ENCODE measurements at regions not wholly inside any gene's neighbourhood (a gene's known extent, or its start where the extent isn't known, plus 50 kb on each side); places are given as distances from the start of the nearest gene placed in this dataset.

DNA sequence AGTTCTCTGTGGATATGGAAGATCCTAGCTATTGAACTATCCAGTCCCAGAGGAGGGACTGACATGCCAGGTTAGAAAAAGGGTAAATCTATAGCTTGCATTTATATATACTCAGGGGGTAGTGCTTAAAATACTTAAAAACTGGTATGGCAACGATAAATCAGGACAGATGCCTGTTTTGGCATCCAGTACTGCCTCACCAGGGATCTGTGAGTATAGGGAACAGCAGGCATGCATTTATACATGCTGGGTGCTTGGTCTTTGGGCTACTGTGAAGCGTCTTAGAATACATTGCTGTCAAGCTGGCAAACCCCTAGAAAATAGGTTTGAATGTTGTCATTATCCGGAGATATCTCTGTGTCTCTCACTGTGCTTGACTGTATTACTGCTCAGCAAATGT, 94.2 kb upstream of the DRD2 start:
- H3K4me3 Mint-ChIP-seq: no peak overlapping the region
- Histone ChIP-seq H3K9ac (ENCODE audit: insufficient read depth, low read length, poor library complexity, severe bottlenecking) (no peak overlapping the region), H3K4me2 (replicated peaks; ENCODE audit: extremely low read depth, low read length, poor library complexity, severe bottlenecking) (no peak overlapping the region), H3K4me3 (replicated peaks in 1 of 3; ENCODE audit: low read depth in 2 of 3, low read length in 3 of 3) (no peak overlapping the region), H2AFZ (ENCODE audit: insufficient read depth, low read depth, low read length, poor library complexity, severe bottlenecking) (no peak overlapping the region), H3K9me3 (replicated peaks in 1 of 2; ENCODE audit: control insufficient read depth in 1 of 2, insufficient read depth in 1 of 2, low read length in 2 of 2) (no peaks in the 10 kb centered on the region), H3K27ac (ENCODE audit: low read depth in 1 of 2, low read length in 2 of 2) (no peak overlapping the region), H3K4me1 (ENCODE audit: control insufficient read depth in 1 of 2, insufficient read depth in 2 of 2, low read length in 2 of 2) (no peaks in the 10 kb centered on the region), H3K36me3 (replicated peaks in 1 of 2; ENCODE audit: control insufficient read depth in 1 of 2, insufficient read depth in 2 of 2, low read length in 2 of 2) (no peaks in the 10 kb centered on the region), H3K79me2 (ENCODE audit: insufficient read depth, low read length) (no peaks in the 10 kb centered on the region), H3K27me3 (ENCODE audit: control insufficient read depth in 2 of 2, insufficient read depth in 2 of 2, low read length in 2 of 2) (peaks cover 0 to 3% of the 10 kb centered on the region in 2 donors), H4K20me1 (ENCODE audit: insufficient read depth, low read length) (no peaks in the 10 kb centered on the region)
- TF ChIP-seq, protein P1, sequence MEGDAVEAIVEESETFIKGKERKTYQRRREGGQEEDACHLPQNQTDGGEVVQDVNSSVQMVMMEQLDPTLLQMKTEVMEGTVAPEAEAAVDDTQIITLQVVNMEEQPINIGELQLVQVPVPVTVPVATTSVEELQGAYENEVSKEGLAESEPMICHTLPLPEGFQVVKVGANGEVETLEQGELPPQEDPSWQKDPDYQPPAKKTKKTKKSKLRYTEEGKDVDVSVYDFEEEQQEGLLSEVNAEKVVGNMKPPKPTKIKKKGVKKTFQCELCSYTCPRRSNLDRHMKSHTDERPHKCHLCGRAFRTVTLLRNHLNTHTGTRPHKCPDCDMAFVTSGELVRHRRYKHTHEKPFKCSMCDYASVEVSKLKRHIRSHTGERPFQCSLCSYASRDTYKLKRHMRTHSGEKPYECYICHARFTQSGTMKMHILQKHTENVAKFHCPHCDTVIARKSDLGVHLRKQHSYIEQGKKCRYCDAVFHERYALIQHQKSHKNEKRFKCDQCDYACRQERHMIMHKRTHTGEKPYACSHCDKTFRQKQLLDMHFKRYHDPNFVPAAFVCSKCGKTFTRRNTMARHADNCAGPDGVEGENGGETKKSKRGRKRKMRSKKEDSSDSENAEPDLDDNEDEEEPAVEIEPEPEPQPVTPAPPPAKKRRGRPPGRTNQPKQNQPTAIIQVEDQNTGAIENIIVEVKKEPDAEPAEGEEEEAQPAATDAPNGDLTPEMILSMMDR (IDR thresholded peaks at IDR 0.05): no peak
- no peak for DNase-seq
- H3K36me3 Mint-ChIP-seq: no peaks in the 10 kb centered on the region
- H3K9me3 Mint-ChIP-seq: peaks cover 0 to 3% (median 0%) of the 10 kb centered on the region in 7 donors
- H3K27ac Mint-ChIP-seq: no peak overlapping the region
- intact Hi-C loops (cut with micrococcal nuclease): no loop called here
- peaks cover 2 to 9% (median 5%) of the 10 kb centered on the region in 3 donors for H3K27me3 Mint-ChIP-seq (ENCODE audit: low read depth in 3 of 3)
- WGBS (ENCODE audit: insufficient coverage): 90% methylated on average over 2 of the region's 3 CpGs
- no peaks in the 10 kb centered on the region for H3K4me1 Mint-ChIP-seq

DNA sequence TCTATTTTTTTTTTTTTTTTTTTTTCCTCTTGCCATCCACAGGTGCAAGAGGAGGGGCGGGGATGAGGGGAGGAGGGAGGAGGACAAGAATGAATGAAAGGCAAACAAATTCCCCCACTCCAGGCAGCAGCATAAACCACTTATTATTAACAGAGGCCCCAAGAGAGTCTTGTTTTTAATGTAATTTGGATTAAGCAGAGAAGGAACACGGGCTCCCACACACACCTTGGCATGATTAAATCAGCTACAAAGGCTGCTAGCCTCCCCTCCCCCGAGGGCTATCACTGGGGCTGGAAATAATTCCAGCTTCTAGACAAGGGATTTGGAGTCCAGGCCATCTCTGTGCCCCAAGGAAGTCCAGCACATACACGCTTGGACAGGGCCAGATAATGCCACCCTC, 93.4 kb upstream of the DRD2 start:
- Histone ChIP-seq H3K4me1 (ENCODE audit: control insufficient read depth in 1 of 2, insufficient read depth in 2 of 2, low read length in 2 of 2) (no peaks in the 10 kb centered on the region), H3K27me3 (ENCODE audit: control insufficient read depth in 2 of 2, insufficient read depth in 2 of 2, low read length in 2 of 2) (peaks cover 0 to 5% of the 10 kb centered on the region in 2 donors), H2AFZ (ENCODE audit: insufficient read depth, low read depth, low read length, poor library complexity, severe bottlenecking) (no peak overlapping the region), H3K4me3 (replicated peaks in 1 of 3; ENCODE audit: low read depth in 2 of 3, low read length in 3 of 3) (no peak overlapping the region), H3K79me2 (ENCODE audit: insufficient read depth, low read length) (no peaks in the 10 kb centered on the region), H4K20me1 (ENCODE audit: insufficient read depth, low read length) (no peaks in the 10 kb centered on the region), H3K27ac (ENCODE audit: low read depth in 1 of 2, low read length in 2 of 2) (no peak overlapping the region), H3K9ac (ENCODE audit: insufficient read depth, low read length, poor library complexity, severe bottlenecking) (no peak overlapping the region), H3K9me3 (replicated peaks in 1 of 2; ENCODE audit: control insufficient read depth in 1 of 2, insufficient read depth in 1 of 2, low read length in 2 of 2) (no peaks in the 10 kb centered on the region), H3K36me3 (replicated peaks in 1 of 2; ENCODE audit: control insufficient read depth in 1 of 2, insufficient read depth in 2 of 2, low read length in 2 of 2) (no peaks in the 10 kb centered on the region), H3K4me2 (replicated peaks; ENCODE audit: extremely low read depth, low read length, poor library complexity, severe bottlenecking) (no peak overlapping the region)
- intact Hi-C loops (cut with micrococcal nuclease): no loop called here
- no peak for DNase-seq
- no peak overlapping the region for H3K27ac Mint-ChIP-seq
- no peaks in the 10 kb centered on the region for H3K9me3 Mint-ChIP-seq
- WGBS (ENCODE audit: insufficient coverage): 80% methylated on average over 2 of the region's 4 CpGs
- H3K27me3 Mint-ChIP-seq (ENCODE audit: low read depth in 3 of 3): peaks cover 0 to 14% (median 5%) of the 10 kb centered on the region in 3 donors
- H3K4me1 Mint-ChIP-seq: no peaks in the 10 kb centered on the region
- no peaks in the 10 kb centered on the region for H3K36me3 Mint-ChIP-seq
- no peak overlapping the region for H3K4me3 Mint-ChIP-seq
- TF ChIP-seq, protein P1 (IDR thresholded peaks at IDR 0.05): no peak
